OCI-LY3 (cell line): ENCODE measurements at regions not wholly inside any gene's neighbourhood (a gene's known extent, or its start where the extent isn't known, plus 50 kb on each side); places are given as distances from the start of the nearest gene placed in this dataset.

Experiments used
- H2AFZ ChIP-seq: fragments of 200-600, 300-600 bp; shearing (Covaris generic); 2 replicates; pipeline ENCODE4 v1.6.0; 2014; ENCODE audit warnings: antibody characterized with exemption, low read depth, low read length
- H3K27ac ChIP-seq: fragments of 200-600, 300-600 bp; sonication (generic); 2 replicates; pipeline ENCODE4 v1.5.1; 2014; ENCODE audit warnings: mild to moderate bottlenecking, low read length, moderate library complexity, mixed read lengths
- H3K27me3 ChIP-seq: fragments of 200-600, 300-600 bp; sonication (generic); 2 replicates; pipeline ENCODE4 v1.6.1; 2014; ENCODE audit warnings: low read depth, low read length, mixed read lengths
- H3K36me3 ChIP-seq: fragments of 200-600, 300-600 bp; sonication (generic); replicated peaks from 2 replicates; pipeline ENCODE3; 2014; ENCODE audit warnings: low read depth, low read length, mixed read lengths
- H3K4me1 ChIP-seq: fragments of 300-600, 200-600 bp; sonication (generic); 2 replicates; pipeline ENCODE4 v1.6.1; 2014; ENCODE audit warnings: low read length, mixed read lengths
- H3K4me2 ChIP-seq: fragments of 200-600, 300-600 bp; sonication (generic); 2 replicates; pipeline ENCODE4 v1.6.1; 2014; ENCODE audit warnings: low read length, mixed read lengths
- H3K4me3 ChIP-seq: fragments of 300-600, 200-600 bp; sonication (generic); 2 replicates; pipeline ENCODE4 v1.5.1; 2014; ENCODE audit warnings: antibody characterized with exemption, mild to moderate bottlenecking, low read length, moderate library complexity
- H3K79me2 ChIP-seq: fragments of 300-600, 200-600 bp; shearing (Covaris generic); 2 replicates; pipeline ENCODE4 v1.6.1; 2014; ENCODE audit warnings: mild to moderate bottlenecking, low read length, mixed read lengths
- H3K9ac ChIP-seq: fragments of 300-600, 200-600 bp; shearing (Covaris generic); 2 replicates; pipeline ENCODE4 v1.6.0; 2014; ENCODE audit warnings: mild to moderate bottlenecking, low read length, moderate library complexity
- H3K9me3 ChIP-seq: fragments of 200-600, 300-600 bp; shearing (Covaris generic); 2 replicates; pipeline ENCODE4 v1.6.1; 2014; ENCODE audit warnings: low read length, mixed read lengths; ENCODE audit not compliant: insufficient read depth
- H4K20me1 ChIP-seq: fragments of 200-600, 300-600 bp; sonication (generic); 2 replicates; pipeline ENCODE4 v1.6.1; 2016; ENCODE audit warnings: low read length, mixed read lengths; ENCODE audit not compliant: insufficient read depth
- CTCF ChIP-seq: fragments of 200-600, 300-600 bp; sonication (generic); IDR thresholded peaks from 2 replicates; pipeline ENCODE4 v1.5.1; 2014; ENCODE audit warnings: antibody characterized with exemption, low read length, low read depth
- EZH2phosphoT487 ChIP-seq: fragments of 200-600 bp; shearing (Covaris generic); IDR thresholded peaks from 2 replicates; pipeline ENCODE4 v1.6.1; 2018; ENCODE audit warnings: antibody characterized with exemption, mixed run types, low read depth

GRCh38 chr5:52409835-52410234, 377.9 kb upstream of the ITGA1 start:
- H3K36me3 ChIP-seq = no peaks in the 10 kb centered on the region
- H3K27ac ChIP-seq = no peak overlapping the region
- TF ChIP-seq CTCF = no peak
- TF ChIP-seq EZH2phosphoT487 = no peak
- no peak overlapping the region for H3K4me3 ChIP-seq
- no peak overlapping the region for H2AFZ ChIP-seq
- no peaks in the 10 kb centered on the region for H3K4me1 ChIP-seq
- no peak overlapping the region for H3K9ac ChIP-seq
- H3K4me2 ChIP-seq = no peak overlapping the region
- H3K79me2 ChIP-seq = no peaks in the 10 kb centered on the region
- no peaks in the 10 kb centered on the region for H4K20me1 ChIP-seq
- no peaks in the 10 kb centered on the region for H3K27me3 ChIP-seq
- no peaks in the 10 kb centered on the region for H3K9me3 ChIP-seq

- Histone ChIP-seq H3K27me3 (no peaks in the 10 kb centered on the region), H3K4me3 (no peak overlapping the region), H4K20me1 (no peaks in the 10 kb centered on the region), H3K27ac (no peak overlapping the region), H3K4me2 (no peak overlapping the region), H2AFZ (no peak overlapping the region), H3K79me2 (no peaks in the 10 kb centered on the region), H3K9me3 (no peaks in the 10 kb centered on the region), H3K9ac (no peak overlapping the region), H3K4me1 (no peaks in the 10 kb centered on the region), H3K36me3 (no peaks in the 10 kb centered on the region)
- no peak for TF ChIP-seq EZH2phosphoT487
- no peak for TF ChIP-seq CTCF
These were observed 368.4 kb upstream of the ITGA1 start for GRCh38 chr5:52419357-52419756.

- Histone ChIP-seq H3K4me3 (no peak overlapping the region), H3K9ac (no peak overlapping the region), H4K20me1 (no peaks in the 10 kb centered on the region), H3K9me3 (no peaks in the 10 kb centered on the region), H3K4me2 (no peak overlapping the region), H3K4me1 (peaks cover 4% of the 10 kb centered on the region; the same call in 1 of the 2 replicates), H3K36me3 (no peaks in the 10 kb centered on the region), H3K27me3 (no peaks in the 10 kb centered on the region), H3K27ac (no peak overlapping the region), H2AFZ (no peak overlapping the region), H3K79me2 (no peaks in the 10 kb centered on the region)
- TF ChIP-seq EZH2phosphoT487 = no peak
- TF ChIP-seq CTCF = no peak
These were observed 360.1 kb upstream of the ITGA1 start for GRCh38 chr5:52427615-52428014.

GRCh38 chr5:52428977-52429489, 358.7 kb upstream of the ITGA1 start:
- Histone ChIP-seq H3K9ac (no peak overlapping the region), H3K4me2 (no peak overlapping the region), H3K36me3 (no peaks in the 10 kb centered on the region), H3K4me1 (peaks cover 4% of the 10 kb centered on the region; the same call in 1 of the 2 replicates), H3K27ac (no peak overlapping the region), H2AFZ (no peak overlapping the region), H3K4me3 (no peak overlapping the region), H3K27me3 (no peaks in the 10 kb centered on the region), H4K20me1 (no peaks in the 10 kb centered on the region), H3K79me2 (no peaks in the 10 kb centered on the region), H3K9me3 (no peaks in the 10 kb centered on the region)
- TF ChIP-seq EZH2phosphoT487 (no peak), CTCF (no peak)
